IMR-90 (cell line): ENCODE measurements at regions not wholly inside any gene's neighbourhood (a gene's known extent, or its start where the extent isn't known, plus 50 kb on each side); places are given as distances from the start of the nearest gene placed in this dataset.

Experiments
- ATAC-seq: fragments of 200-7000 bp; cut with Tn5 transposase; 2 replicates; pipeline ENCODE4 v1.9.1; 2020; ENCODE audit warnings: low read depth, mild to moderate bottlenecking, moderate library complexity
- BruUV-seq: library from RNA; stranded (reverse); fragments of 400-500 nt; replicated peaks from 2 replicates; lab custom pipeline; 2021; lab: Mats Ljungman, UMichigan
- CTCF ChIA-PET: fragments of 300-600 bp; formaldehyde crosslinking; extraction: SDS; loops from one replicate; lab custom pipeline; 2021; ENCODE audit warnings: antibody characterized with exemption; lab: Yijun Ruan, JAX
- POLR2A ChIA-PET: fragments of 300-600 bp; sonication (Branson Sonifier 250); formaldehyde crosslinking; loops from one replicate; lab custom pipeline; 2022; ENCODE audit warnings: antibody characterized with exemption; ENCODE audit not compliant: unreplicated experiment; lab: Charles Lee
- DNase-seq: peaks from one replicate; pipeline ENCODE4 v3.0.0; 2013
- H2AFZ ChIP-seq: replicated peaks from 2 replicates; pipeline ENCODE3; 2013; ENCODE audit warnings: low read length, mild to moderate bottlenecking; ENCODE audit not compliant: poor library complexity
- H2AK5ac ChIP-seq: 2 replicates; pipeline ENCODE4 v1.6.1; 2013; ENCODE audit warnings: low read depth, low read length, inconsistent platforms
- H2AK9ac ChIP-seq: replicated peaks from 2 replicates; pipeline ENCODE3; 2013; ENCODE audit warnings: mild to moderate bottlenecking, low read depth, low read length, moderate library complexity; ENCODE audit not compliant: poor library complexity
- H2BK120ac ChIP-seq: 2 replicates; pipeline ENCODE4 v1.6.1; 2013; ENCODE audit warnings: low read depth, low read length, inconsistent platforms
- H2BK15ac ChIP-seq: 3 replicates; pipeline ENCODE4 v1.6.1; 2013; ENCODE audit warnings: low read depth, low read length, inconsistent platforms
- H2BK20ac ChIP-seq: 2 replicates; pipeline ENCODE4 v1.6.1; 2013; ENCODE audit warnings: low read depth, mild to moderate bottlenecking, inconsistent platforms, low read length, moderate library complexity
- H2BK5ac ChIP-seq: 2 replicates; pipeline ENCODE4 v1.6.1; 2013; ENCODE audit warnings: mild to moderate bottlenecking, low read depth, low read length, inconsistent platforms; ENCODE audit not compliant: poor library complexity, severe bottlenecking
- H3K14ac ChIP-seq: replicated peaks from 2 replicates; pipeline ENCODE4 v1.6.1; 2013; ENCODE audit warnings: low read depth, low read length, inconsistent platforms
- H3K18ac ChIP-seq: 2 replicates; pipeline ENCODE4 v1.6.1; 2013; ENCODE audit warnings: low read depth, low read length, control low read depth
- H3K23ac ChIP-seq: 2 replicates; pipeline ENCODE4 v1.6.1; 2013; ENCODE audit warnings: low read depth, low read length, inconsistent platforms
- H3K27ac ChIP-seq: 2 replicates; pipeline ENCODE4 v1.5.1; 2013; ENCODE audit warnings: mild to moderate bottlenecking, control low read depth, low read length; ENCODE audit not compliant: insufficient read depth
- H3K27me3 ChIP-seq: 2 replicates; pipeline ENCODE4 v1.6.1; 2013; ENCODE audit warnings: low read length; ENCODE audit not compliant: control insufficient read depth, insufficient read depth
- H3K36me3 ChIP-seq: 2 replicates; pipeline ENCODE4 v1.6.1; 2013; ENCODE audit warnings: low read length, mixed read lengths; ENCODE audit not compliant: control insufficient read depth, insufficient read depth
- H3K4ac ChIP-seq: 2 replicates; pipeline ENCODE4 v1.6.1; 2013; ENCODE audit warnings: low read depth, low read length, inconsistent platforms
- H3K4me1 ChIP-seq: 2 replicates; pipeline ENCODE4 v1.6.1; 2013; ENCODE audit warnings: low read length, mixed read lengths; ENCODE audit not compliant: control insufficient read depth, insufficient read depth
- H3K4me2 ChIP-seq: 2 replicates; pipeline ENCODE4 v1.6.1; 2013; ENCODE audit warnings: low read depth, mild to moderate bottlenecking, control low read depth, low read length, moderate library complexity
- H3K4me3 ChIP-seq: 2 replicates; pipeline ENCODE4 v1.5.1; 2013; ENCODE audit warnings: low read depth, mild to moderate bottlenecking, control low read depth, low read length, moderate library complexity; ENCODE audit not compliant: insufficient read depth
- H3K56ac ChIP-seq: 2 replicates; pipeline ENCODE4 v1.6.1; 2013; ENCODE audit warnings: low read length, inconsistent platforms; ENCODE audit not compliant: insufficient read depth; ENCODE audit errors: extremely low read depth
- H3K79me1 ChIP-seq, 2 experiments: 2 replicates each; pipeline ENCODE4 v1.6.1; 2013; ENCODE audit warnings: low read length in 2 of 2, inconsistent platforms in 1 of 2, low read depth in 1 of 2
- H3K9ac ChIP-seq: 2 replicates; pipeline ENCODE4 v1.6.1; 2013; ENCODE audit warnings: low read depth, low read length, control low read depth
- H3K9me1 ChIP-seq: 2 replicates; pipeline ENCODE4 v1.6.1; 2013; ENCODE audit warnings: low read length, inconsistent platforms; ENCODE audit not compliant: insufficient read depth
- H3K9me3 ChIP-seq: 2 replicates; pipeline ENCODE4 v1.6.1; 2013; ENCODE audit warnings: low read length; ENCODE audit not compliant: control insufficient read depth, insufficient read depth
- H4K20me1 ChIP-seq: 2 replicates; pipeline ENCODE4 v1.6.1; 2013; ENCODE audit warnings: low read length, inconsistent platforms; ENCODE audit not compliant: insufficient read depth
- H4K5ac ChIP-seq: 2 replicates; pipeline ENCODE4 v1.6.1; 2013; ENCODE audit warnings: mild to moderate bottlenecking, low read depth, low read length, control low read depth
- H4K8ac ChIP-seq, 2 experiments: 2 replicates each; pipeline ENCODE4 v1.6.1; 2013; ENCODE audit warnings: low read depth in 2 of 2, low read length in 2 of 2, control low read depth in 1 of 2, inconsistent platforms in 1 of 2
- H4K91ac ChIP-seq: 2 replicates; pipeline ENCODE4 v1.6.1; 2013; ENCODE audit warnings: low read depth, low read length, inconsistent platforms; ENCODE audit not compliant: insufficient read depth
- BHLHE40 ChIP-seq: fragments of 150-350 bp; IDR thresholded peaks from 2 replicates; pipeline ENCODE4 v1.6.1; 2016; ENCODE audit warnings: mild to moderate bottlenecking, low read depth, low read length
- CEBPB ChIP-seq: IDR thresholded peaks from 2 replicates; pipeline ENCODE4 v1.6.1; 2012; ENCODE audit warnings: low read depth, low read length, improper control_type of control experiment
- CHD1 ChIP-seq: IDR thresholded peaks from 2 replicates; pipeline ENCODE4 v1.6.1; 2012; ENCODE audit warnings: low read depth, low read length, improper control_type of control experiment
- CTCF ChIP-seq: conservative IDR thresholded peaks from 2 replicates; pipeline ENCODE4 v1.5.1; 2012; ENCODE audit warnings: mild to moderate bottlenecking, low read depth, low read length, improper control_type of control experiment
- ELK1 ChIP-seq: fragments of 150-350 bp; IDR thresholded peaks from 2 replicates; pipeline ENCODE4 v1.6.1; 2016; ENCODE audit warnings: low read depth, mild to moderate bottlenecking, low read length, moderate library complexity, borderline replicate concordance
- FOS ChIP-seq: fragments of 150-350 bp; IDR thresholded peaks from 2 replicates; pipeline ENCODE4 v1.6.1; 2016; ENCODE audit warnings: low read depth, low read length
- MAFK ChIP-seq: IDR thresholded peaks from 2 replicates; pipeline ENCODE4 v1.6.1; 2012; ENCODE audit warnings: low read depth, low read length, improper control_type of control experiment
- MAZ ChIP-seq: IDR thresholded peaks from 2 replicates; pipeline ENCODE4 v1.6.1; 2012; ENCODE audit warnings: low read depth, mild to moderate bottlenecking, low read length, improper control_type of control experiment, moderate library complexity, borderline replicate concordance
- MXI1 ChIP-seq: IDR thresholded peaks from 2 replicates; pipeline ENCODE4 v1.6.1; 2012; ENCODE audit warnings: low read depth, mild to moderate bottlenecking, low read length, moderate library complexity, borderline replicate concordance
- NFE2L2 ChIP-seq: fragments of 150-350 bp; IDR thresholded peaks from 2 replicates; pipeline ENCODE4 v1.6.1; 2016; ENCODE audit warnings: low read depth, mild to moderate bottlenecking, low read length
- POLR2A ChIP-seq: IDR thresholded peaks from 2 replicates; pipeline ENCODE4 v1.6.1; 2012; ENCODE audit warnings: mild to moderate bottlenecking, low read depth, low read length
- RAD21 ChIP-seq: IDR thresholded peaks from 2 replicates; pipeline ENCODE4 v1.6.1; 2012; ENCODE audit warnings: low read length, improper control_type of control experiment
- RCOR1 ChIP-seq: IDR thresholded peaks from 2 replicates; pipeline ENCODE4 v1.6.1; 2012; ENCODE audit warnings: mild to moderate bottlenecking, low read length, improper control_type of control experiment; ENCODE audit not compliant: insufficient replicate concordance
- RFX5 ChIP-seq: IDR thresholded peaks from 2 replicates; pipeline ENCODE4 v1.8.0; 2012; ENCODE audit warnings: low read depth, mild to moderate bottlenecking, low read length, moderate library complexity
- USF2 ChIP-seq: fragments of 150-350 bp; IDR thresholded peaks from 2 replicates; pipeline ENCODE4 v1.6.1; 2017; ENCODE audit warnings: mild to moderate bottlenecking, antibody characterized with exemption, low read length, low read depth
- WGBS, 2 experiments: methylation state at CpG; one replicate each; pipeline versions ENCODE4 v1.1.5 to v1.1.7; 2013; ENCODE audit warnings: missing lambda C conversion rate in 2 of 2; ENCODE audit not compliant: insufficient read length in 1 of 2; ENCODE audit errors: extremely low coverage in 2 of 2; 5-methylcytosine and 5-hydroxymethylcytosine counted together
- dilution Hi-C: fragments of 300-500 bp; cut with HindIII; formaldehyde crosslinking; loops from one replicate; pipeline ENCODE4 v1.14.3; 2018; ENCODE audit warnings: low sequenced_read_pairs; ENCODE audit not compliant: unreplicated experiment
- in situ Hi-C: fragments of 300-500 bp; cut with MboI; formaldehyde crosslinking; loops from 3 replicates; pipeline ENCODE4 v1.14.3; 2019; ENCODE audit warnings: low sequenced_read_pairs, inconsistent platforms, mixed read lengths
- intact Hi-C: fragments of 100-400 bp; cut with micrococcal nuclease; formaldehyde crosslinking; loops from 2 replicates; pipeline ENCODE4 v1.10.0; 2022

- no TSS peak for BruUV-seq
- peaks cover 4% of the 10 kb centered on the region for H3K4me1 ChIP-seq
- peak overlapping the region; percentile 51; the same call in 1 of the 2 replicates for H3K18ac ChIP-seq
- H3K14ac ChIP-seq = peak overlapping the region; percentile 10; the same call in 1 of the 2 replicates
- no peaks in the 10 kb centered on the region for H4K20me1 ChIP-seq
- H3K79me1 ChIP-seq = no peaks in the 10 kb centered on the region
- H4K91ac ChIP-seq = peak overlapping the region; percentile 74
- ChIA-PET CTCF (interaction anchor here (0.6 kb wide), 1 partner anchor 203 kb away, joined by 4 read pairs; no protein-coding TSS in a partner anchor), POLR2A (interaction anchor here (0.6 kb wide), 1 partner anchor 119 kb away, joined by 3 read pairs; no protein-coding TSS in a partner anchor)
- peak overlapping the region in 1 of 2 experiments; percentile 65; a peak in 2 of 4 replicates for H4K8ac ChIP-seq
- peak overlapping the region; percentile 86 for H2BK120ac ChIP-seq
- H3K36me3 ChIP-seq = no peaks in the 10 kb centered on the region
- peaks cover 6% of the 10 kb centered on the region; the same call in 1 of the 2 replicates for H3K9me1 ChIP-seq
- H3K9ac ChIP-seq = no peak overlapping the region
- peak overlapping the region; percentile 13; the same call in 1 of the 2 replicates for H3K23ac ChIP-seq
- H3K4ac ChIP-seq = peak overlapping the region; percentile 70
- H2BK5ac ChIP-seq = peak overlapping the region; percentile 63
- in situ Hi-C loops (no loop called here), intact Hi-C loops (loop anchor here (5.0 kb wide), 1 partner anchor 198 kb away; no protein-coding TSS in a partner anchor), dilution Hi-C loops (no loop called here)
- peak overlapping the region; percentile 70 for H2AFZ ChIP-seq
- no peaks in the 10 kb centered on the region for H3K9me3 ChIP-seq
- H3K27ac ChIP-seq = peak overlapping the region; percentile 30; the same call in 1 of the 2 replicates
- no peaks in the 10 kb centered on the region for H3K27me3 ChIP-seq
- H4K5ac ChIP-seq = peak overlapping the region; percentile 20; the same call in 1 of the 2 replicates
- H2AK9ac ChIP-seq = no peak overlapping the region
- peak overlapping the region; percentile 87 for H2BK20ac ChIP-seq
- ATAC-seq (peak; percentile 85), DNase-seq (peak; percentile 98)
- H2BK15ac ChIP-seq = peak overlapping the region; percentile 63; the same call in 1 of the 3 replicates
- peak overlapping the region; percentile 0; the same call in 1 of the 2 replicates for H3K4me3 ChIP-seq
- peak overlapping the region; percentile 84 for H3K4me2 ChIP-seq
- no CpG with 5 or more reads among the region's 6 CpGs for WGBS, 2 experiments
- peak overlapping the region; percentile 18; the same call in 1 of the 2 replicates for H3K56ac ChIP-seq
- peak overlapping the region; percentile 11; the same call in 1 of the 2 replicates for H2AK5ac ChIP-seq
- no peak for TF ChIP-seq CTCF
- TF ChIP-seq POLR2A = no peak
- no peak for TF ChIP-seq RFX5
- TF ChIP-seq NFE2L2 = peak; percentile 98
- peak; percentile 61 for TF ChIP-seq RCOR1
- TF ChIP-seq MAFK = peak; percentile 95
- TF ChIP-seq ELK1 = no peak
- no peak for TF ChIP-seq BHLHE40
- no peak for TF ChIP-seq USF2
- no peak for TF ChIP-seq MAZ
- TF ChIP-seq CHD1 = no peak
- TF ChIP-seq MXI1 = no peak
- TF ChIP-seq FOS = peak; percentile 65; the same call in 1 of the 2 replicates
- TF ChIP-seq CEBPB = no peak
- TF ChIP-seq RAD21 = no peak; the same call in 1 of the 2 replicates
Observed at GRCh38 chr5:58259685-58260152, 200.2 kb downstream of the PLK2 start.
